Activated B cell treated with CpG ODN at 0.5 μM for 24 hours (primary cell): ENCODE measurements at regions not wholly inside any gene's neighbourhood (a gene's known extent, or its start where the extent isn't known, plus 50 kb on each side); places are given as distances from the start of the nearest gene placed in this dataset.

Source experiments
- ATAC-seq: fragments of 200-7000 bp; cut with Tn5 transposase; one replicate; pipeline ENCODE4 v1.10.0; 2021; ENCODE audit warnings: low read depth, mild to moderate bottlenecking, moderate library complexity
- CTCF ChIA-PET: fragments of 350-600 bp; sonication (Branson Sonifier 250); formaldehyde crosslinking; loops from one replicate; lab custom pipeline; 2021; ENCODE audit warnings: antibody characterized with exemption; lab: Charles Lee
- POLR2A ChIA-PET: fragments of 350-600 bp; sonication (Branson Sonifier 250); formaldehyde crosslinking; loops from one replicate; lab custom pipeline; 2021; ENCODE audit warnings: antibody characterized with exemption; lab: Charles Lee
- DNase-seq: peaks from one replicate; pipeline ENCODE4 v3.0.0; 2022
- H3K27ac Mint-ChIP-seq: one replicate; pipeline ENCODE4 v1.8.0; 2020; ENCODE audit warnings: mixed read lengths
- H3K27me3 Mint-ChIP-seq: one replicate; pipeline ENCODE4 v1.8.0; 2021; ENCODE audit warnings: mixed read lengths
- H3K36me3 Mint-ChIP-seq: one replicate; pipeline ENCODE4 v1.8.0; 2021; ENCODE audit warnings: low read depth, mixed read lengths
- H3K4me1 Mint-ChIP-seq: one replicate; pipeline ENCODE4 v1.8.0; 2021; ENCODE audit warnings: mixed read lengths
- H3K4me3 Mint-ChIP-seq: one replicate; pipeline ENCODE4 v1.8.0; 2020; ENCODE audit warnings: mild to moderate bottlenecking, mixed read lengths
- H3K9me3 Mint-ChIP-seq: one replicate; pipeline ENCODE4 v1.8.0; 2020; ENCODE audit warnings: mixed read lengths
- intact Hi-C: fragments of 100-400 bp; cut with micrococcal nuclease; formaldehyde crosslinking; loops from one replicate; pipeline ENCODE4 v1.15.1; 2024
- TF ChIP-seq, protein P1 (sequence below): fragments of 200-600 bp; IDR thresholded peaks from one replicate; pipeline ENCODE4 v1.8.0; 2022; ENCODE audit warnings: antibody characterized with exemption, mild to moderate bottlenecking

DNA sequence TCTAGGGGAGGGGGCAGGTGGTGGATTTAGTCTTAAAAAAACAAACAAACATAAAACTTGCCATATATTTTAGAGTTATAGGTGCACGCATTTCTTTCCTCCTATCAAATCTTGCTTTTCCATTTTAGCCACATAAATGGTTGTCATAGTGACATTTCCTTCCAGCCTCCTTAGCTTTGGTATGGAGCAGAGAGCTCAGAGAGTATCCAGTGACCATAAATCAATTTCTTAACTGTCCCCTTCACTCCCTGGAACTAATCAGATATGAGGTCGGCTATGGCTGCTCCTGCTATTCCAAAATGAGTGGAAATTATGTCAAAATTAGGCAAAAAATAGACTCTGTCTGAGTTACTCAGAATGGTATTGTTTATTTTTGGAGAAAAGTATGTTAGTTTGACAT lies 164.5 kb downstream of the EBLN2 start:
- intact Hi-C loops: no loop called here
- no peaks in the 10 kb centered on the region for H3K4me1 Mint-ChIP-seq
- H3K9me3 Mint-ChIP-seq: no peaks in the 10 kb centered on the region
- POLR2A ChIA-PET: no interaction called here
- H3K36me3 Mint-ChIP-seq: no peaks in the 10 kb centered on the region
- no peak overlapping the region for H3K4me3 Mint-ChIP-seq
- CTCF ChIA-PET: no interaction called here
- DNase-seq (no peak), ATAC-seq (no peak)
- TF ChIP-seq, protein P1, sequence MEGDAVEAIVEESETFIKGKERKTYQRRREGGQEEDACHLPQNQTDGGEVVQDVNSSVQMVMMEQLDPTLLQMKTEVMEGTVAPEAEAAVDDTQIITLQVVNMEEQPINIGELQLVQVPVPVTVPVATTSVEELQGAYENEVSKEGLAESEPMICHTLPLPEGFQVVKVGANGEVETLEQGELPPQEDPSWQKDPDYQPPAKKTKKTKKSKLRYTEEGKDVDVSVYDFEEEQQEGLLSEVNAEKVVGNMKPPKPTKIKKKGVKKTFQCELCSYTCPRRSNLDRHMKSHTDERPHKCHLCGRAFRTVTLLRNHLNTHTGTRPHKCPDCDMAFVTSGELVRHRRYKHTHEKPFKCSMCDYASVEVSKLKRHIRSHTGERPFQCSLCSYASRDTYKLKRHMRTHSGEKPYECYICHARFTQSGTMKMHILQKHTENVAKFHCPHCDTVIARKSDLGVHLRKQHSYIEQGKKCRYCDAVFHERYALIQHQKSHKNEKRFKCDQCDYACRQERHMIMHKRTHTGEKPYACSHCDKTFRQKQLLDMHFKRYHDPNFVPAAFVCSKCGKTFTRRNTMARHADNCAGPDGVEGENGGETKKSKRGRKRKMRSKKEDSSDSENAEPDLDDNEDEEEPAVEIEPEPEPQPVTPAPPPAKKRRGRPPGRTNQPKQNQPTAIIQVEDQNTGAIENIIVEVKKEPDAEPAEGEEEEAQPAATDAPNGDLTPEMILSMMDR: no peak
- peaks cover 2% of the 10 kb centered on the region for H3K27me3 Mint-ChIP-seq
- no peak overlapping the region for H3K27ac Mint-ChIP-seq

DNA sequence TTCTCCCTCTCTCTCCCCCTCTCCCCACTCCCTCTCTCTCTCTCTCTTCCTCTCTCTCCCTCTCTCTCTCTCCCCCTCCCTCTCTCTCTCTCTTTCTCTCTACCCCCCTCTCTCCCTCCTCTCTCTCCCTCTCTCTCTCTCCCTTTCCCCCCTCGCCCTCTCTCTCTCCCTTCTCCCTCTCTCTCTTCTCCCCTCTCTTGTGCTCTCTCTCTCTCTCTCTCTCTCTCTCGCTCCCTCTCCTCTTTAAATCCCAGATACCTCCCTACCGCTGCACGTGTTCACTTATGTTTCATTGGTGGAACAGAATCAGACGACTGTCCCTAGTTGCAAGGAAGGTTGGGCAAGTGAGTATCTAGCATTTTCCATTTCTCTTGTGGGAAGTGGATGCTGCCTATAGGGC lies 166.5 kb downstream of the EBLN2 start:
- CTCF ChIA-PET: no interaction called here
- POLR2A ChIA-PET: no interaction called here

DNA sequence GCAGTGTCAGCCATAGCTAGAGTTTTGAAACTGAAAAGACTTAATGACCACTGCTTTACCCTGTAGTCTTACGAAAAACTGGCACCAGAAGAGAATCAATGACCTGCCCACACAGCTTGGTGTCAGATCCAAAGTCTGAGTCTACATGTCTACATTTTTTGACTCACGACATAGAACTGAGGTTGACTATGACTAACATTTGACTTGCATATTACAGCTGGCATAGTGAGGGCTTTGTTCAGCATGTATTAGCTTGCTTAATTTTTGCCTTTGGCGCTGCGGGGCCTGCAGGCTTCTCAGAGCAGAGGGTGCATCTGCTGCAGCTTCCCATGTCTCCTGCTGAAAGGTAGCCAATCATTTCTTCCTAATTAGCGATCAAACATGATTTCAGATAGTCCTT lies 167.0 kb downstream of the EBLN2 start:
- Mint-ChIP-seq H3K4me1 (no peaks in the 10 kb centered on the region), H3K4me3 (no peak overlapping the region), H3K27ac (no peak overlapping the region), H3K27me3 (peaks cover 2% of the 10 kb centered on the region), H3K9me3 (no peaks in the 10 kb centered on the region), H3K36me3 (no peaks in the 10 kb centered on the region)
- ChIA-PET POLR2A (no interaction called here), CTCF (no interaction called here)
- ATAC-seq: no peak
- TF ChIP-seq, protein P1: no peak
- intact Hi-C loops: no loop called here
- no peak for DNase-seq

More for the DNA sequence above, 166.5 kb downstream of the EBLN2 start:
- Mint-ChIP-seq H3K36me3 (no peaks in the 10 kb centered on the region), H3K4me1 (no peaks in the 10 kb centered on the region), H3K4me3 (no peak overlapping the region), H3K27me3 (peaks cover 2% of the 10 kb centered on the region), H3K9me3 (no peaks in the 10 kb centered on the region), H3K27ac (no peak overlapping the region)
- intact Hi-C loops: no loop called here
- TF ChIP-seq, protein P1: no peak
- ATAC-seq: no peak
- no peak for DNase-seq

DNA sequence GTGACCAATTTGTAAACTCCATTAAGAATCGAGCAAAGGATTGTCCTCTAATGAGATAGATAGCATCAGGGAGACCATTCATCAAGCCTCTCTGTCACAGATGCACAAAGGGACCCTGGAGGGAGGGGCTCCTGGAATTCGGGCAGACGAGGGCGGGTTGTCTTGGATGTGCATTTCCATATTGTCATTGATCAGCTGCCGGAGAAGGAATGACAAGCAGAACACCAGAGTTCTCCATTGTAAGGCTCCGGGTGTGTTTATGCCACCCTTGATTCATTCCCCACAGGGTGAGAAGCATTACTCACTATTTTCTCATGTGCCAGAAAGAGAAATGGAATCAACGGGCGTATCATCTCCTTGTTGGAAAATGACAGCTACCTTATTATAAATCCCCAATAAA lies 167.5 kb downstream of the EBLN2 start:
- no peak overlapping the region for H3K27ac Mint-ChIP-seq
- POLR2A ChIA-PET: no interaction called here
- H3K9me3 Mint-ChIP-seq: no peaks in the 10 kb centered on the region
- DNase-seq (no peak), ATAC-seq (no peak)
- CTCF ChIA-PET: no interaction called here
- TF ChIP-seq, protein P1: no peak
- intact Hi-C loops: no loop called here
- H3K27me3 Mint-ChIP-seq: peaks cover 2% of the 10 kb centered on the region
- H3K4me3 Mint-ChIP-seq: no peak overlapping the region
- no peaks in the 10 kb centered on the region for H3K4me1 Mint-ChIP-seq
- H3K36me3 Mint-ChIP-seq: no peaks in the 10 kb centered on the region

DNA sequence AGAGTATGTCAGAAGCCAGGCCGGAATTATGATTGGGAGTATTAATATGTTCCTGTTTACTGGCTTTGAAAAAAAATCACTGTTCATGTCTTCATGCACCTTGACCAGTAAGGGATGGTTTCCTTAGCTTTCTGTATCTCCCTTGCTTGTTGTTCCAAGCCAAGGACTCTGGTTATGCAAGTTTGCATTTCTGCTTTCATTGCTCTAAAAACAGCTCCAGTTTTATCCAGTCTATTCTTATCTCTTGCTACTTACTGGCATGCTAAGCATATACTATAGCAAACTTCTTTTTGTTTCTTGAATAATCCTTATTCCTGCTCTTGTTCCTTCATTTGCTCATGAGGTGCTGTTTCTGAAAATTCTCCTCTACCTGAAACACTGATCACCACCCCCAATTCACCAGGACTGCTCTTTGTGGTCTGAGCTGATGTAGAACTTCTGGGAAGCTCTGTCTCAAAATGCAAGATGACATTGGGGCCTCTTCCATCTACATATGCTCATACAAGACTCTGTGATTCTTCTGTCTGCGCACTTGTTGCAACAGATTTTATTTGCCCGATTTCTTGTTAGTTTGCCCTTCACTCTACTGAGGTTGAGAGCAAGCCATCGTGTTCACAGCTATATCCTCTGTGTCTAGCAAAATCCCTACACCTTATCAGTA lies 173.0 kb downstream of the EBLN2 start:
- no peak overlapping the region for H3K4me3 Mint-ChIP-seq
- TF ChIP-seq, protein P1: no peak
- no peaks in the 10 kb centered on the region for H3K27me3 Mint-ChIP-seq
- DNase-seq (no peak), ATAC-seq (no peak)
- H3K36me3 Mint-ChIP-seq: no peaks in the 10 kb centered on the region
- H3K4me1 Mint-ChIP-seq: no peaks in the 10 kb centered on the region
- CTCF ChIA-PET: no interaction called here
- H3K27ac Mint-ChIP-seq: no peak overlapping the region
- intact Hi-C loops: no loop called here
- H3K9me3 Mint-ChIP-seq: no peaks in the 10 kb centered on the region
- POLR2A ChIA-PET: no interaction called here
